Loucy (cell line): ENCODE measurements at regions not wholly inside any gene's neighbourhood (a gene's known extent, or its start where the extent isn't known, plus 50 kb on each side); places are given as distances from the start of the nearest gene placed in this dataset.

Experiments used
- EZH2phosphoT487 ChIP-seq: fragments of 200-600 bp; IDR thresholded peaks from 2 replicates; pipeline ENCODE4 v1.6.1; 2018; ENCODE audit warnings: antibody characterized with exemption, mild to moderate bottlenecking, moderate library complexity, borderline replicate concordance
- TF ChIP-seq, protein P1 (sequence below): fragments of 200-600 bp; sonication (generic); conservative IDR thresholded peaks from 2 replicates; pipeline ENCODE4 v1.5.1; 2014; ENCODE audit warnings: mild to moderate bottlenecking, antibody characterized with exemption, low read length

DNA sequence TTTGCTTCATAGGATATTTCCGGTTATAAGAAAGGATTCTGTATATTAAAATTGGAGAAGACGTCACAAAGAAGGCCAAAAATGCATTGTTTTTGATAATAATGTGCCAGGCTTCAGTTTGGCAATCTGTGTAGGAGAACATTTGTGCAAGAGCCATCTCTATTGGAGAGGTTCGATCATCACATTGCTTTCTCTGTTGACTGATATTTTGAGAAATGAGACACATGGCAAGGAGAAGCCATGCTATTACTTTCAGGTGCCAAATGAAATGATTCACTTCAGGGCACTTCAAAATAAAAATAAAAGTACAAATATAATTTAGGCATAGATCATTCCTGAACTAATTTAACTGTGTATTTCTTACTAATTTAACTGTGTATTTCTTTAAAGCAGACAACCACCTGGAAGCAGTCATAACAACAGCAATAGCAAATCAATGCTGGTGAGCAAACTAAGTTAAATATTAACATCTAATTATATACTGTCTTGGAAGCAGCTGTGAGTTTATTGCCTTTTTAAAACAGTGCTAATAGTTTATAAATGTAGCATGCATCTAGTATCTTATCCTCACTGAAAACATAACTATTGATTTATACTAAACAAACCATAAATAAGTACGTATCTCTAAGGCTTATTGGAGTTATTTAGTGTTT, 50.2 kb upstream of the CHST9 start:
- TF ChIP-seq, protein P1, sequence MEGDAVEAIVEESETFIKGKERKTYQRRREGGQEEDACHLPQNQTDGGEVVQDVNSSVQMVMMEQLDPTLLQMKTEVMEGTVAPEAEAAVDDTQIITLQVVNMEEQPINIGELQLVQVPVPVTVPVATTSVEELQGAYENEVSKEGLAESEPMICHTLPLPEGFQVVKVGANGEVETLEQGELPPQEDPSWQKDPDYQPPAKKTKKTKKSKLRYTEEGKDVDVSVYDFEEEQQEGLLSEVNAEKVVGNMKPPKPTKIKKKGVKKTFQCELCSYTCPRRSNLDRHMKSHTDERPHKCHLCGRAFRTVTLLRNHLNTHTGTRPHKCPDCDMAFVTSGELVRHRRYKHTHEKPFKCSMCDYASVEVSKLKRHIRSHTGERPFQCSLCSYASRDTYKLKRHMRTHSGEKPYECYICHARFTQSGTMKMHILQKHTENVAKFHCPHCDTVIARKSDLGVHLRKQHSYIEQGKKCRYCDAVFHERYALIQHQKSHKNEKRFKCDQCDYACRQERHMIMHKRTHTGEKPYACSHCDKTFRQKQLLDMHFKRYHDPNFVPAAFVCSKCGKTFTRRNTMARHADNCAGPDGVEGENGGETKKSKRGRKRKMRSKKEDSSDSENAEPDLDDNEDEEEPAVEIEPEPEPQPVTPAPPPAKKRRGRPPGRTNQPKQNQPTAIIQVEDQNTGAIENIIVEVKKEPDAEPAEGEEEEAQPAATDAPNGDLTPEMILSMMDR = no peak
- no peak for TF ChIP-seq EZH2phosphoT487
